ENCODE measurements at regions not wholly inside any gene's neighbourhood (a gene's known extent, or its start where the extent isn't known, plus 50 kb on each side); places are given as distances from the start of the nearest gene placed in this dataset.

- TF ChIP-seq EZH2 (IDR thresholded peaks at IDR 0.05; ENCODE audit: insufficient read depth, poor library complexity, severe bottlenecking) (no peak), EZH2phosphoT487 (IDR thresholded peaks at IDR 0.05; ENCODE audit: insufficient read depth, low read depth) (no peak)
Observed at GRCh38 chr5:98497418-98497817, 276.0 kb upstream of the RGMB start.

Data from GM23248 (cell line).